Transverse colon (tissue), 4 donors: ENCODE measurements at regions not wholly inside any gene's neighbourhood (a gene's known extent, or its start where the extent isn't known, plus 50 kb on each side); places are given as distances from the start of the nearest gene placed in this dataset.

Source experiments
- DNase-seq: peaks from one replicate; pipeline ENCODE4 v3.0.0-alpha.2; 2019
- H3K27ac ChIP-seq, 4 donors: fragments of 200-600 bp; sonication (generic); 2 replicates each; pipeline ENCODE4 v1.5.1; 2016 to 2018; ENCODE audit warnings: inconsistent platforms in 4 of 4
- H3K27me3 ChIP-seq: fragments of 200-600 bp; sonication (generic); 2 replicates; pipeline ENCODE4 v1.5.1; 2017; ENCODE audit warnings: inconsistent platforms
- H3K36me3 ChIP-seq, 4 donors: fragments of 200-600 bp; sonication (generic); 2 replicates each; pipeline ENCODE4 v1.5.1; 2017 to 2019; ENCODE audit warnings: inconsistent platforms in 4 of 4
- H3K4me1 ChIP-seq, 4 donors: fragments of 200-600 bp; sonication (generic); 2 replicates each; pipeline ENCODE4 v1.5.1; 2017 to 2020; ENCODE audit warnings: inconsistent platforms in 4 of 4
- H3K4me3 ChIP-seq, 4 donors: fragments of 200-600 bp; sonication (generic); 1 replicate in 1 of 4; 2 replicates in 3 of 4; pipeline versions ENCODE4 v1.5.1 to v1.6.1; 2017 to 2019; ENCODE audit warnings: inconsistent platforms in 4 of 4
- H3K9me3 ChIP-seq, 2 donors: fragments of 200-600 bp; sonication (generic); 2 replicates each; pipeline ENCODE4 v1.5.1; 2017 to 2019; ENCODE audit warnings: inconsistent platforms in 2 of 2
- EP300 ChIP-seq: sonication (generic); formaldehyde crosslinking; IDR thresholded peaks from one replicate; pipeline ENCODE4 v1.6.1; 2017; ENCODE audit warnings: antibody characterized with exemption, low read depth
- POLR2A ChIP-seq: fragments of 450-650 bp; IDR thresholded peaks from one replicate; pipeline ENCODE4 v1.6.1; 2016; ENCODE audit warnings: antibody characterized with exemption, mild to moderate bottlenecking, moderate library complexity
- POLR2AphosphoS5 ChIP-seq, 3 donors: sonication (generic); formaldehyde crosslinking; IDR thresholded peaks; one replicate each; pipeline ENCODE4 v1.6.1; 2016; ENCODE audit warnings: antibody characterized with exemption in 3 of 3
- WGBS, 2 donors: methylation state at CpG; one replicate each; pipeline ENCODE4 v1.1.5; 2018; ENCODE audit warnings: low coverage in 1 of 2; 5-methylcytosine and 5-hydroxymethylcytosine counted together
- in situ Hi-C, 4 donors: fragments of 200-750 bp; cut with MboI; loops; one replicate each; pipeline versions ENCODE4 v1.15.0 to v1.15.1; 2017; ENCODE audit warnings: low sequenced_read_pairs in 3 of 4, low pct_ligation_motif_present in 1 of 4, low pct_unique_long_range_greater_than_20kb in 1 of 4
- intact Hi-C: fragments of 100-400 bp; cut with DNase I; formaldehyde crosslinking; loops from one replicate; pipeline ENCODE4 v1.15.1; 2023; ENCODE audit warnings: low total_unique reads
- TF ChIP-seq, protein P1 (sequence below), 5 experiments: fragments of 200-600 bp in 3 of 5; fragments of 450-650 bp in 2 of 5; sonication (generic) in 3 of 5; IDR thresholded peaks; 1 replicate in 2 of 5; 2 replicates in 3 of 5; pipeline ENCODE4 v1.5.1; 2016 to 2017; ENCODE audit warnings: antibody characterized with exemption in 5 of 5, inconsistent platforms in 3 of 5, mild to moderate bottlenecking in 2 of 5, moderate library complexity in 1 of 5

DNA sequence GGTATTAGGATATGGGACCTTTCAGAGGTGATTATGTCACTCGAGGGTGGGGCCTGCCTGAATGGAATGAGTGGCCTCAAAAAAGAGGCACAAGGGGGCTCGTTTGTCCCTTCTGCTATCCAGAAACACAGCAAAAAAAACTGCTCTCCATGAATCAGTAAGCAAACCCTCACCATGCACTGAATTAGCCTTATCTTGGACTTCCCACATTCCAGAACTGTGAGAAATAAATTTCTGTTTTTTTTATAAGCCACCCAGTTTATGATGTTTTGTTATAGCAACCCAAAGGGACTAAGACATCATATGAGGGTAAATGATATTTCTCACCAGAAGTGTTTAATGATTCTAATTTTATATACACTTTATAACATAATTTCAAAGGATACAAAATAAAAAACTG lies 476.6 kb upstream of the EDIL3 start:
- WGBS, 2 donors: 48 to 54% methylated on average over 2 of the region's 2 CpGs
- DNase-seq: no peak
- no peaks in the 10 kb centered on the region for H3K27me3 ChIP-seq
- H3K36me3 ChIP-seq: no peaks in the 10 kb centered on the region
- TF ChIP-seq POLR2AphosphoS5 (IDR thresholded peaks at IDR 0.05): no peak
- TF ChIP-seq POLR2A: no peak
- no peak for TF ChIP-seq EP300
- TF ChIP-seq, protein P1, sequence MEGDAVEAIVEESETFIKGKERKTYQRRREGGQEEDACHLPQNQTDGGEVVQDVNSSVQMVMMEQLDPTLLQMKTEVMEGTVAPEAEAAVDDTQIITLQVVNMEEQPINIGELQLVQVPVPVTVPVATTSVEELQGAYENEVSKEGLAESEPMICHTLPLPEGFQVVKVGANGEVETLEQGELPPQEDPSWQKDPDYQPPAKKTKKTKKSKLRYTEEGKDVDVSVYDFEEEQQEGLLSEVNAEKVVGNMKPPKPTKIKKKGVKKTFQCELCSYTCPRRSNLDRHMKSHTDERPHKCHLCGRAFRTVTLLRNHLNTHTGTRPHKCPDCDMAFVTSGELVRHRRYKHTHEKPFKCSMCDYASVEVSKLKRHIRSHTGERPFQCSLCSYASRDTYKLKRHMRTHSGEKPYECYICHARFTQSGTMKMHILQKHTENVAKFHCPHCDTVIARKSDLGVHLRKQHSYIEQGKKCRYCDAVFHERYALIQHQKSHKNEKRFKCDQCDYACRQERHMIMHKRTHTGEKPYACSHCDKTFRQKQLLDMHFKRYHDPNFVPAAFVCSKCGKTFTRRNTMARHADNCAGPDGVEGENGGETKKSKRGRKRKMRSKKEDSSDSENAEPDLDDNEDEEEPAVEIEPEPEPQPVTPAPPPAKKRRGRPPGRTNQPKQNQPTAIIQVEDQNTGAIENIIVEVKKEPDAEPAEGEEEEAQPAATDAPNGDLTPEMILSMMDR (IDR thresholded peaks at IDR 0.05): no peak
- H3K4me1 ChIP-seq: no peaks in the 10 kb centered on the region
- H3K9me3 ChIP-seq: peaks cover 0 to 7% of the 10 kb centered on the region in 2 donors
- H3K4me3 ChIP-seq: no peak overlapping the region
- in situ Hi-C loops (no loop called here), intact Hi-C loops (no loop called here)
- no peak overlapping the region for H3K27ac ChIP-seq

DNA sequence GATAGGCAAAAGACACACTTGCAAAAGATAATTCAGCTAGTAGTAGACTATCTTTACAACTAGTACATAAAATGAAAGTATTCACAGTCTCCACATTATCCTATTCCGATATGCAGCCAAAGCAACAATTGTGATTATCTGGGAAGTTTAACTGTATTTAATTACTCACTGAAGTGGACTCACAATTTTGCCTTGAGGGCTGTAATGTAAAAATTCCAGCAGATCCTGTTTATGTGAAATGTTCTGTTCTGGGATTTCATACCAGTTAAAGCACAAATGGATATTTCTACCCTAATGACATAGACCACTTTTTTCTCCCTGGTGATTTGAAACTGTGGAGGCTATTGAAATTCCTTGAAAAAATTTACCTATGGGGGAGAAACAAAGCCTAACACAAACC lies 474.4 kb upstream of the EDIL3 start:
- DNase-seq: no peak
- Histone ChIP-seq H3K36me3 (no peaks in the 10 kb centered on the region), H3K4me3 (no peak overlapping the region), H3K9me3 (peaks cover 0 to 7% of the 10 kb centered on the region in 2 donors), H3K4me1 (no peaks in the 10 kb centered on the region), H3K27me3 (no peaks in the 10 kb centered on the region), H3K27ac (no peak overlapping the region)
- intact Hi-C loops (no loop called here), in situ Hi-C loops (no loop called here)
- TF ChIP-seq, protein P1 (IDR thresholded peaks at IDR 0.05): no peak
- no peak for TF ChIP-seq POLR2A
- 78 to 100% methylated on average over 1 of the region's 1 CpG for WGBS, 2 donors

- in situ Hi-C loops: no loop called here
- TF ChIP-seq POLR2A (no peak), EP300 (no peak), POLR2AphosphoS5 (IDR thresholded peaks at IDR 0.05) (no peak)
- TF ChIP-seq, protein P1 (IDR thresholded peaks at IDR 0.05): no peak
- Histone ChIP-seq H3K4me3 (no peak overlapping the region), H3K27ac (no peak overlapping the region), H3K9me3 (no peaks in the 10 kb centered on the region), H3K27me3 (no peaks in the 10 kb centered on the region), H3K4me1 (no peaks in the 10 kb centered on the region), H3K36me3 (no peaks in the 10 kb centered on the region)
- no peak for DNase-seq
- WGBS, 2 donors: 83 to 93% methylated on average over 1 of the region's 1 CpG
- intact Hi-C loops: no loop called here
Measured at GRCh38 chr5:84831701-84832100, 447.0 kb upstream of the EDIL3 start.

DNA sequence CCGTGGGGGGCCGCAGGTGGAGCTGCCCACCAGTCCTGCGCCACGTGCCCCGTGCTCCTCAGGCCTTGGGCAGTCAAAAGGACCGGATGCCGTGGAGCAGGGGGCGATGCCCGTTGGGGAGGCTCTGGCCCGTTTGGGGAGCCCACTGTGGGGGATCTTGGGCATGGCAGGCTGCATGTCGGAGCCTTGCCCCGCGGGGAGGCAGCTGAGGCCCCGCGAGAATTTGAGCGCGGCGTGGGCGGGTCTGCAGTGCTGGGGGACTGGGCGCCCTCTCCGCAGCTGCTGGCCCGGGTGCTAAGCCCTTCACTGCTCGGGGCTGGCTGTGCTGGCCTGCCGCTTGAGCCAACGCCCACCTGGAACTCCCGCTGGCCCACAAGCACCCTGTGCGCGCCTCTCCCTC lies 445.6 kb upstream of the EDIL3 start:
- H3K4me1 ChIP-seq: no peaks in the 10 kb centered on the region
- intact Hi-C loops: no loop called here
- H3K27ac ChIP-seq: no peak overlapping the region
- H3K27me3 ChIP-seq: no peaks in the 10 kb centered on the region
- in situ Hi-C loops: no loop called here
- no peak overlapping the region for H3K4me3 ChIP-seq
- H3K36me3 ChIP-seq: no peaks in the 10 kb centered on the region
- DNase-seq: no peak
- no peaks in the 10 kb centered on the region for H3K9me3 ChIP-seq
- TF ChIP-seq, protein P1 (IDR thresholded peaks at IDR 0.05): no peak
- TF ChIP-seq POLR2AphosphoS5 (IDR thresholded peaks at IDR 0.05) (no peak), POLR2A (no peak), EP300 (no peak)
- 92% methylated on average over 22 of the region's 28 CpGs; no CpG with 5 or more reads in 1 of the 2 donors for WGBS, 2 donors
